Ishikawa (cell line): ENCODE measurements at regions not wholly inside any gene's neighbourhood (a gene's known extent, or its start where the extent isn't known, plus 50 kb on each side); places are given as distances from the start of the nearest gene placed in this dataset.

Experiments used
- CEBPB ChIP-seq: IDR thresholded peaks from 2 replicates; pipeline ENCODE4 v1.6.1; 2012
- CREB1 ChIP-seq: IDR thresholded peaks from 2 replicates; pipeline ENCODE4 v1.6.1; 2012; ENCODE audit warnings: low read depth
- EGR1 ChIP-seq: IDR thresholded peaks from 2 replicates; pipeline ENCODE4 v1.6.1; 2012
- EP300 ChIP-seq: IDR thresholded peaks from 2 replicates; pipeline ENCODE4 v1.6.1; 2012; ENCODE audit warnings: borderline replicate concordance
- FOXM1 ChIP-seq: IDR thresholded peaks from 2 replicates; pipeline ENCODE4 v1.6.1; 2012; ENCODE audit warnings: low read depth, borderline replicate concordance
- NFIC ChIP-seq: IDR thresholded peaks from 2 replicates; pipeline ENCODE4 v1.6.1; 2012
- RAD21 ChIP-seq: IDR thresholded peaks from 2 replicates; pipeline ENCODE4 v1.6.1; 2012; ENCODE audit warnings: low read depth
- TAF1 ChIP-seq: IDR thresholded peaks from 2 replicates; pipeline ENCODE4 v1.6.1; 2012; ENCODE audit warnings: low read depth, mild to moderate bottlenecking
- TCF12 ChIP-seq: IDR thresholded peaks from 2 replicates; pipeline ENCODE4 v1.6.1; 2012; ENCODE audit warnings: low read depth
- TEAD4 ChIP-seq: IDR thresholded peaks from 2 replicates; pipeline ENCODE4 v1.6.1; 2012
- YY1 ChIP-seq: IDR thresholded peaks from 2 replicates; pipeline ENCODE4 v1.6.1; 2012; ENCODE audit warnings: low read depth
- ZBTB7A ChIP-seq: IDR thresholded peaks from 2 replicates; pipeline ENCODE4 v1.6.1; 2012; ENCODE audit warnings: low read depth
- TF ChIP-seq, protein P1 (sequence below): IDR thresholded peaks from 2 replicates; pipeline ENCODE4 v1.6.1; 2012; ENCODE audit warnings: low read depth, mild to moderate bottlenecking
- TF ChIP-seq, protein P2 (sequence below): IDR thresholded peaks from 2 replicates; pipeline ENCODE4 v1.6.1; 2012
- TF ChIP-seq, protein P3 (sequence below): IDR thresholded peaks from 2 replicates; pipeline ENCODE4 v1.6.1; 2012

DNA sequence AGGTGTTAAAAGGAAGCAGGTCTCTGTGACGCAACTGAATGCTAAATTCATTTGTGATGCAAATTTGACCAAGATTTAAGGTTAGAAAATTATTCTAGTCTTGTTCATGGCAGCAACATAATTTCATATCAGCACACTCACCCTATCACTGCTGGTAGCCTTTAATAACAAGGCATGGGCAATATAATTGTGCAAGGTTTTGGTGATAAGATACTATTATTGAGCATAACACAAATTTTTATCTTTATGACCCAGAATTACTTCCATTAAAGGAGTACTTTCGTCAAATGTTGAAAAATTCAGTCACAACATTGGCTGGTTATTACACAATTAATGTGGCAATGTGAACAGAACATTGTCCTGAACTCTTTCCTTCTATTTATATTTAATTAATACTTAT lies 96.0 kb upstream of the PAM start:
- TF ChIP-seq TAF1 = no peak
- TF ChIP-seq, protein P1, sequence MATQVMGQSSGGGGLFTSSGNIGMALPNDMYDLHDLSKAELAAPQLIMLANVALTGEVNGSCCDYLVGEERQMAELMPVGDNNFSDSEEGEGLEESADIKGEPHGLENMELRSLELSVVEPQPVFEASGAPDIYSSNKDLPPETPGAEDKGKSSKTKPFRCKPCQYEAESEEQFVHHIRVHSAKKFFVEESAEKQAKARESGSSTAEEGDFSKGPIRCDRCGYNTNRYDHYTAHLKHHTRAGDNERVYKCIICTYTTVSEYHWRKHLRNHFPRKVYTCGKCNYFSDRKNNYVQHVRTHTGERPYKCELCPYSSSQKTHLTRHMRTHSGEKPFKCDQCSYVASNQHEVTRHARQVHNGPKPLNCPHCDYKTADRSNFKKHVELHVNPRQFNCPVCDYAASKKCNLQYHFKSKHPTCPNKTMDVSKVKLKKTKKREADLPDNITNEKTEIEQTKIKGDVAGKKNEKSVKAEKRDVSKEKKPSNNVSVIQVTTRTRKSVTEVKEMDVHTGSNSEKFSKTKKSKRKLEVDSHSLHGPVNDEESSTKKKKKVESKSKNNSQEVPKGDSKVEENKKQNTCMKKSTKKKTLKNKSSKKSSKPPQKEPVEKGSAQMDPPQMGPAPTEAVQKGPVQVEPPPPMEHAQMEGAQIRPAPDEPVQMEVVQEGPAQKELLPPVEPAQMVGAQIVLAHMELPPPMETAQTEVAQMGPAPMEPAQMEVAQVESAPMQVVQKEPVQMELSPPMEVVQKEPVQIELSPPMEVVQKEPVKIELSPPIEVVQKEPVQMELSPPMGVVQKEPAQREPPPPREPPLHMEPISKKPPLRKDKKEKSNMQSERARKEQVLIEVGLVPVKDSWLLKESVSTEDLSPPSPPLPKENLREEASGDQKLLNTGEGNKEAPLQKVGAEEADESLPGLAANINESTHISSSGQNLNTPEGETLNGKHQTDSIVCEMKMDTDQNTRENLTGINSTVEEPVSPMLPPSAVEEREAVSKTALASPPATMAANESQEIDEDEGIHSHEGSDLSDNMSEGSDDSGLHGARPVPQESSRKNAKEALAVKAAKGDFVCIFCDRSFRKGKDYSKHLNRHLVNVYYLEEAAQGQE = no peak
- no peak for TF ChIP-seq CREB1
- no peak for TF ChIP-seq RAD21
- no peak for TF ChIP-seq CEBPB

DNA sequence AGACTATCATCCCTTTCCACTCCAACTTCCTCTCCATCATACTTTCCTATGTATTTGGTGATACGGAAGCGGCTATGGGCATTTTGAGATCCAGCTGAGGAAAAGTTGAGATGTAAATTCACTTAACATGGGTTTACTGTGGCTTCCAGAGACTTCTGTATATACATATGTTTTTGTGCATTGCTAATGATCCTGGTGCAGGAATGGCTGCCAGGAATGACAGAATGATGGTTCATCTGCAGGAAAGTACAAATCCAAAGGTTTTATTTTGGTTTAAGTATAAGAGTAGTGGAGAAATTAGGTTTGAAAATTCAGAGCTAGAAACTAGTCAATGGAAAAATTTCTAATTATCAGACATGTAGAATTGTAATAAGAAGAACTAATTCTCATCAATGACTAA lies 95.0 kb upstream of the PAM start:
- no peak for TF ChIP-seq TAF1
- TF ChIP-seq, protein P2, sequence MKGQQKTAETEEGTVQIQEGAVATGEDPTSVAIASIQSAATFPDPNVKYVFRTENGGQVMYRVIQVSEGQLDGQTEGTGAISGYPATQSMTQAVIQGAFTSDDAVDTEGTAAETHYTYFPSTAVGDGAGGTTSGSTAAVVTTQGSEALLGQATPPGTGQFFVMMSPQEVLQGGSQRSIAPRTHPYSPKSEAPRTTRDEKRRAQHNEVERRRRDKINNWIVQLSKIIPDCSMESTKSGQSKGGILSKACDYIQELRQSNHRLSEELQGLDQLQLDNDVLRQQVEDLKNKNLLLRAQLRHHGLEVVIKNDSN = no peak
- no peak for TF ChIP-seq FOXM1
- TF ChIP-seq, protein P1 = no peak
- TF ChIP-seq CEBPB = no peak
- no peak for TF ChIP-seq TEAD4
- TF ChIP-seq, protein P3, sequence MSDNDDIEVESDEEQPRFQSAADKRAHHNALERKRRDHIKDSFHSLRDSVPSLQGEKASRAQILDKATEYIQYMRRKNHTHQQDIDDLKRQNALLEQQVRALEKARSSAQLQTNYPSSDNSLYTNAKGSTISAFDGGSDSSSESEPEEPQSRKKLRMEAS = no peak
- no peak for TF ChIP-seq NFIC
- no peak for TF ChIP-seq EGR1
- TF ChIP-seq ZBTB7A = no peak
- no peak for TF ChIP-seq TCF12
- TF ChIP-seq EP300 = no peak
- no peak for TF ChIP-seq YY1
- no peak for TF ChIP-seq RAD21
- no peak for TF ChIP-seq CREB1

DNA sequence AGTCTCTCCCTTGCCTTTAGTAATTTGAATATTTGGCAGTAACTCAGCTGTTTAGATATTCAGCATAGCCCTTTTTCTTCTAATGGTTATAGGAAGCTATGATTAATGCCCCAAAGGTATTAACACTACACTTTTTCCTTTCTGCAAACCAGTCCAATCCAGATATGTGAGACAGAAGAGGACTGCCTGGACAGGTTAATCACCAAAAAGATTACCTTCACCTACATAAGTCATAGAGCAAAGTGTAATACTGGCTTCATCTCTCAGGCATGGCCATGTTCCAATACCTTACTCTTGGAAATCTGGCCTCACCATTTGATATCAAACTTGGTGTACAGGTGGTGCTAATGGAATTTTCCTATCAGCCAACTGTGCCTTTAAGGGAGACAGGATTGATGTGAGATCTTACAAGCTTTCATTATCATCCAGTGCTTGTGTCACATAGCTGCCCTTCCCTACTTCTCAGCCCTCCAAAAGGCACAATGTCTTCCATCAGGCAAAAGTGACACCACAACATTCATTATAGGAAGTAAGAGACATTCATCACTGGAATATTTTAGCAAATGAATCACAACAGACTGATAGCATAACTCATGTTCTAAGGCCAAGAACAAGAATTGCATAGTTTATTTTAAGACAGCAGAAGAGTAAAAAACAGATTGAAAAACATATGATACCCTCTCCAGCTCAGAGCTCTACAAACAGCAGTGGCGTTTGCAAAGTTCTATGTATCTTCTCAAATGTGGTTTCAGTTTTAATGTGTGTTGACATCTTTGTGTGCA lies 91.2 kb upstream of the PAM start:
- TF ChIP-seq CEBPB (no peak), TCF12 (no peak), NFIC (no peak), YY1 (no peak)
- TF ChIP-seq, protein P2 = no peak
- TF ChIP-seq, protein P1 = no peak

DNA sequence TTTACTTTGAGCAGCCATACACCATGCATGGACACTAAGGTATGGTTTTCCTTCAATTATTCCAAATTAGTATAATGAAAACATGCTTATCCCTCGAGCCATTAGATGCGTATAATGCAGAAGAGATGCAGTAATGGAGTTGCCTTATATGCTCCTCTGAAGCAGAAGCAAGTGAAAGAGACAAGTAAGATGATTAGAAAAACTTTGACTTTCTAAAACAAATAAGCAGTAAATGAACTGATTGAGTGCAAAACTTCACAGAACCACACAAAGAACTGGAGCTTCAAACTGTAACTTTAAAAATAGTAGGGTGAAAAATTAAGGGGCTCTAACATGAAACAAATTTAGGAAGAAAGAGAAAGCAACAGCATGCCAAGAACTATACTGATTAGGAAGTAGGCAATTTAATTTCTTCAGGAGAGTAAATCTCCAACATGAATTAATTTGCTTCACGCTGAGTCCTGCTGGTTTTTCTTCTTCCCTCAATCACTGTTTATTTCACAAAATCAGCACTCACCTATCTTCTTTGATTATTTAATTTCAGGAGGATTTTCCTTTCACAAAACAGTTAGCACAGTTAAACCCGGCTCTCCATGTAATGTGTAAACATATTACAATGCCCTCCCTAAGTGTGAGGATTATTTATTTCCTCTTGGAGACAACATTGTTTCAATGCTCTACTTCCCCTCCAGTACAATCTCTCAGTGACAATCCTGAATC lies 90.3 kb upstream of the PAM start:
- TF ChIP-seq, protein P2 = no peak
- TF ChIP-seq TCF12 (no peak), RAD21 (no peak), YY1 (no peak), TEAD4 (no peak), ZBTB7A (no peak), CEBPB (no peak), EP300 (no peak)
- TF ChIP-seq, protein P1 = no peak
